ENCODE measurements at regions not wholly inside any gene's neighbourhood (a gene's known extent, or its start where the extent isn't known, plus 50 kb on each side); places are given as distances from the start of the nearest gene placed in this dataset.

DNA sequence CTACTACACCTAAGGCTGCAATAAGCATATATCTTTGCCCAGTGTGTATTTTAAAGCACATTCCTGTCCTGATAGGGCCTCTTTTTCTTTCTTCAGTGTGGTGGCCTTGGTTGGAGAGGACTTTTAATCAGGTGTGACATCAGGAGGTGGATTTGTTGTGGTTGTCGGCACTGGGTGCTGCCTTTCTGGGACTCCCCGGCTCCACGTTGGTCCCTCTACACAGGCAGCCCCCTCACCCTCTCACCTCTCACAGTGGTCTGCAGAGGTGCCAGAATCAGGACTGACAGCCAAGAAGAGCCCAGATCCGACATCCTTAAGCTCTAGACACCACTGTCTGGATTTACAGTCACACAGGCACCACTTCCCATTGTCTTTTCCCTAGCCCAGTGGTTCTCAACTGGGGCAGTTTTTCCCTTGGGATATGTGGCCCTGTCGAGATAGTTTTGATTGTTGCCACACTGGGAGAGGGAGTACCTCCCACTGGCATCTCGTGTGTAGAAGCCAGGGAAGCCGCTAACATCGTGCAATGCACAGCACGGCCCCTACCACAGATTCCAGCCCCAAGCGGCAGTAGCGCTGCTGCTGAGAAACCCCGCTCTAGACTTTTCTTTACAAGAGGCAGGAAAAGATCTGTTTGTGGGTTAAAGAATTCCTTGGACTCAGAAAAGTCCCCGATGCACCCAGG, 314.1 kb downstream of the QKI start:
- TF ChIP-seq, protein P1, sequence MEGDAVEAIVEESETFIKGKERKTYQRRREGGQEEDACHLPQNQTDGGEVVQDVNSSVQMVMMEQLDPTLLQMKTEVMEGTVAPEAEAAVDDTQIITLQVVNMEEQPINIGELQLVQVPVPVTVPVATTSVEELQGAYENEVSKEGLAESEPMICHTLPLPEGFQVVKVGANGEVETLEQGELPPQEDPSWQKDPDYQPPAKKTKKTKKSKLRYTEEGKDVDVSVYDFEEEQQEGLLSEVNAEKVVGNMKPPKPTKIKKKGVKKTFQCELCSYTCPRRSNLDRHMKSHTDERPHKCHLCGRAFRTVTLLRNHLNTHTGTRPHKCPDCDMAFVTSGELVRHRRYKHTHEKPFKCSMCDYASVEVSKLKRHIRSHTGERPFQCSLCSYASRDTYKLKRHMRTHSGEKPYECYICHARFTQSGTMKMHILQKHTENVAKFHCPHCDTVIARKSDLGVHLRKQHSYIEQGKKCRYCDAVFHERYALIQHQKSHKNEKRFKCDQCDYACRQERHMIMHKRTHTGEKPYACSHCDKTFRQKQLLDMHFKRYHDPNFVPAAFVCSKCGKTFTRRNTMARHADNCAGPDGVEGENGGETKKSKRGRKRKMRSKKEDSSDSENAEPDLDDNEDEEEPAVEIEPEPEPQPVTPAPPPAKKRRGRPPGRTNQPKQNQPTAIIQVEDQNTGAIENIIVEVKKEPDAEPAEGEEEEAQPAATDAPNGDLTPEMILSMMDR (IDR thresholded peaks at IDR 0.05) = no peak
- TF ChIP-seq POLR2A (IDR thresholded peaks at IDR 0.05) (no peak), POLR2AphosphoS5 (IDR thresholded peaks at IDR 0.05) (no peak)
